ENCODE measurements at regions not wholly inside any gene's neighbourhood (a gene's known extent, or its start where the extent isn't known, plus 50 kb on each side); places are given as distances from the start of the nearest gene placed in this dataset.

DNA sequence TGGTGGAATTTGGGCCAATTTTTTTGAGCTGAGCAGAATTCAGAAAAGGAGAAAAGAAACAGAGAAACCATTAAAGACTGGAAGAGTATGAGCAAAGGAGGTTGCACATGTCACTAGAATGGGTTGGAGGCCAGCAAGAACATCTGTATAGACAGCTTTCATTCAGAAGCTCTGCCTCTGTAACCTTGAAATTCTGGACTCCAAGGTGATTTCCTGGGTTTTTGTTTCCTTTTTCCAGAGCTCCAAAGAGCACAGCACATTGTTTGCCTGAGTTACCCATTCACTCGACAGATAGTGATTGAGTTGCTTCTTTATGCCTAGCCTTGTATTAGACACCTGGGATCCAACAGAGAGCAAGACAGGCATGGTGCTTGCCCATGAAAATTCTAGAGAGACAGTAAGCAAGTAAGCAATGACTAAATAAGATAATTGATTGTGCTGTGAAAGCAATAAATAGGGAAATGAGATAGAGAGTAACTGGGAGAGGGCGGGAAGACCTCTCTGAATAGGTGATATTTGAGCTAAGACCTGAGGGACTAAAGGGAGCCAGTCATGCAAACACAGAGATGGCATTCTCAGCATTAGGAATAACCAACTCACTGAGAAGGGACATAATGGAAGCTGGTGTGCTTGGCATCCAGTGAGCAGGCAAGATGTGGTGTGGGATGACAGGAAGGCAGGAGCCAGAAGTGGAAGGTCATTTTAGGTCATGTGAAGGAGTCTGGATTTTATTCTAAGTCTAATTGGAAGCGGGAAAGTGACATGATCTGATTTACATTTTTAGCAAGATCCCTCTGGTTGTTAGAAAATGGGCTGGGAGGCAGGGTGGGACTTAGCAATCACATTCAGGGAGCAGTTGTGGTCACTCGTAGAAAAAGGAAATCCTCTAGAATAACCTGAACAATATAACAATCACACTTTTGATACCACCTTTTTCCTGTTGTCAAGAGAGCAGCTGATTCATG, 197.5 kb downstream of the HS3ST3A1 start (continued):
- TF ChIP-seq, protein P1, sequence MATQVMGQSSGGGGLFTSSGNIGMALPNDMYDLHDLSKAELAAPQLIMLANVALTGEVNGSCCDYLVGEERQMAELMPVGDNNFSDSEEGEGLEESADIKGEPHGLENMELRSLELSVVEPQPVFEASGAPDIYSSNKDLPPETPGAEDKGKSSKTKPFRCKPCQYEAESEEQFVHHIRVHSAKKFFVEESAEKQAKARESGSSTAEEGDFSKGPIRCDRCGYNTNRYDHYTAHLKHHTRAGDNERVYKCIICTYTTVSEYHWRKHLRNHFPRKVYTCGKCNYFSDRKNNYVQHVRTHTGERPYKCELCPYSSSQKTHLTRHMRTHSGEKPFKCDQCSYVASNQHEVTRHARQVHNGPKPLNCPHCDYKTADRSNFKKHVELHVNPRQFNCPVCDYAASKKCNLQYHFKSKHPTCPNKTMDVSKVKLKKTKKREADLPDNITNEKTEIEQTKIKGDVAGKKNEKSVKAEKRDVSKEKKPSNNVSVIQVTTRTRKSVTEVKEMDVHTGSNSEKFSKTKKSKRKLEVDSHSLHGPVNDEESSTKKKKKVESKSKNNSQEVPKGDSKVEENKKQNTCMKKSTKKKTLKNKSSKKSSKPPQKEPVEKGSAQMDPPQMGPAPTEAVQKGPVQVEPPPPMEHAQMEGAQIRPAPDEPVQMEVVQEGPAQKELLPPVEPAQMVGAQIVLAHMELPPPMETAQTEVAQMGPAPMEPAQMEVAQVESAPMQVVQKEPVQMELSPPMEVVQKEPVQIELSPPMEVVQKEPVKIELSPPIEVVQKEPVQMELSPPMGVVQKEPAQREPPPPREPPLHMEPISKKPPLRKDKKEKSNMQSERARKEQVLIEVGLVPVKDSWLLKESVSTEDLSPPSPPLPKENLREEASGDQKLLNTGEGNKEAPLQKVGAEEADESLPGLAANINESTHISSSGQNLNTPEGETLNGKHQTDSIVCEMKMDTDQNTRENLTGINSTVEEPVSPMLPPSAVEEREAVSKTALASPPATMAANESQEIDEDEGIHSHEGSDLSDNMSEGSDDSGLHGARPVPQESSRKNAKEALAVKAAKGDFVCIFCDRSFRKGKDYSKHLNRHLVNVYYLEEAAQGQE (IDR thresholded peaks at IDR 0.05; ENCODE audit: unreplicated experiment): no peak
- TF ChIP-seq CREB1 (CRISPR knock-in tag; IDR thresholded peaks at IDR 0.05; ENCODE audit: low read depth): no peak
- no peak for TF ChIP-seq NANOG (IDR thresholded peaks at IDR 0.05; ENCODE audit: borderline replicate concordance)
- no peak for TF ChIP-seq JUNB (IDR thresholded peaks at IDR 0.05; ENCODE audit: unreplicated experiment)
- TF ChIP-seq STAT1 (IDR thresholded peaks at IDR 0.05; ENCODE audit: unreplicated experiment): no peak
- TF ChIP-seq, protein P2, sequence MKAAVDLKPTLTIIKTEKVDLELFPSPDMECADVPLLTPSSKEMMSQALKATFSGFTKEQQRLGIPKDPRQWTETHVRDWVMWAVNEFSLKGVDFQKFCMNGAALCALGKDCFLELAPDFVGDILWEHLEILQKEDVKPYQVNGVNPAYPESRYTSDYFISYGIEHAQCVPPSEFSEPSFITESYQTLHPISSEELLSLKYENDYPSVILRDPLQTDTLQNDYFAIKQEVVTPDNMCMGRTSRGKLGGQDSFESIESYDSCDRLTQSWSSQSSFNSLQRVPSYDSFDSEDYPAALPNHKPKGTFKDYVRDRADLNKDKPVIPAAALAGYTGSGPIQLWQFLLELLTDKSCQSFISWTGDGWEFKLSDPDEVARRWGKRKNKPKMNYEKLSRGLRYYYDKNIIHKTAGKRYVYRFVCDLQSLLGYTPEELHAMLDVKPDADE (IDR thresholded peaks at IDR 0.05): no peak
- TF ChIP-seq POLR2AphosphoS5 (IDR thresholded peaks at IDR 0.05; ENCODE audit: low read depth): no peak
- no peak for TF ChIP-seq EZH2phosphoT487 (IDR thresholded peaks at IDR 0.05; ENCODE audit: unreplicated experiment)
- no peak for TF ChIP-seq ZNF331 (CRISPR knock-in tag; IDR thresholded peaks at IDR 0.05; ENCODE audit: low read depth)

DNA sequence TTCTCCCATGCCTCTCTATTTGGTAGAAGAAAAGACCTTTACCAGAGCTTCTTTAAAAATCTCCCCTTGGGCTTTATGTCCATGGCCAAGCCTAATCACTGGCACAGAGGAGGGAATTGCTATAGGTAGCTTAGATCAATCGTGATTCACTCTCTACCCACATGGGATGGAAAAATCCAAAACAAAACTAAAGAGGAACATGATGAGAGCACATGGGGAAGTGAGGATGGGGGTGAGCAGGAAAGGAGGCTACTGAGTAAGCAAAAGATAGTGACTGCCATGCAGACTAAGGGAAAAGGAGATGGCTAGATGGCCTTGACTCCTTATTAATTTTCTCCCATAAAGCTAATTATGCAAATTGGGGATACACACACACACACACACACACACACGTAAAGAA, 201.2 kb downstream of the HS3ST3A1 start:
- 0 out of 2 replicates have a peak, but pooled peaks cover 4% of the 10 kb centered on the region for H3K9me2 ChIP-seq (ENCODE audit: insufficient read depth)
- H3F3A ChIP-seq (replicated peaks; ENCODE audit: low read depth): no peaks in the 10 kb centered on the region
- no peaks in the 10 kb centered on the region for H3K27me3 ChIP-seq (ENCODE audit: insufficient read depth)
- H4K20me1 ChIP-seq (replicated peaks; ENCODE audit: insufficient read depth): no peaks in the 10 kb centered on the region
- no peak overlapping the region for H3K4me2 ChIP-seq
- peaks cover 18% of the 10 kb centered on the region for H3K4me1 ChIP-seq (ENCODE audit: insufficient read depth)
- Mint-ChIP-seq H3K4me1 (peaks cover 18% of the 10 kb centered on the region), H3K4me3 (no peak overlapping the region), H3K27me3 (ENCODE audit: insufficient read depth, low read depth, poor library complexity) (peaks cover 5% of the 10 kb centered on the region), H3K27ac (no peak overlapping the region), H3K9me3 (no peaks in the 10 kb centered on the region), H3K36me3 (ENCODE audit: low read depth) (no peaks in the 10 kb centered on the region)
- no peak overlapping the region for H3K4me3 ChIP-seq
- H3K27ac ChIP-seq (ENCODE audit: low read depth): no peak overlapping the region
- no peak for DNase-seq (ENCODE audit: low spot score)
- no peaks in the 10 kb centered on the region for H3K36me3 ChIP-seq (ENCODE audit: insufficient read depth)
- no peak for ATAC-seq
- no peaks in the 10 kb centered on the region for H3K79me2 ChIP-seq (replicated peaks; ENCODE audit: insufficient read depth)
- peak overlapping the region; percentile 47; the same call in 1 of the 2 replicates for H2AFZ ChIP-seq
- TF ChIP-seq, protein P1 (IDR thresholded peaks at IDR 0.05; ENCODE audit: unreplicated experiment): no peak
- no peak for TF ChIP-seq JUNB (IDR thresholded peaks at IDR 0.05; ENCODE audit: unreplicated experiment)
- TF ChIP-seq, protein P2 (IDR thresholded peaks at IDR 0.05): no peak
